CD14-positive monocyte (primary cell): ENCODE measurements at regions not wholly inside any gene's neighbourhood (a gene's known extent, or its start where the extent isn't known, plus 50 kb on each side); places are given as distances from the start of the nearest gene placed in this dataset.

Experiments
- DNase-seq, 3 donors: peaks; one replicate each; pipeline ENCODE4 v3.0.0-alpha.2; 2011 to 2022
- H2AFZ ChIP-seq: 2 replicates; pipeline ENCODE4 v1.6.0; 2012; ENCODE audit warnings: mild to moderate bottlenecking, low read depth, low read length, inconsistent platforms; ENCODE audit not compliant: insufficient read depth, poor library complexity, severe bottlenecking
- H3K27ac ChIP-seq, 2 donors: 1 replicate in 1 of 2; 2 replicates in 1 of 2; pipeline ENCODE4 v1.5.1; 2012 to 2013; ENCODE audit warnings: low read length in 2 of 2, control low read depth in 1 of 2, inconsistent platforms in 1 of 2, low read depth in 1 of 2, mild to moderate bottlenecking in 1 of 2
- H3K27me3 ChIP-seq, 2 donors: one replicate each; pipeline versions ENCODE4 v1.6.0 to v1.6.1; 2011 to 2013; ENCODE audit warnings: low read length in 2 of 2; ENCODE audit not compliant: control insufficient read depth in 2 of 2, insufficient read depth in 2 of 2
- H3K36me3 ChIP-seq, 2 donors: replicated peaks in 1 of 2; 1 replicate in 1 of 2; 2 replicates in 1 of 2; pipeline versions ENCODE4 v1.5.1 to v1.6.1; 2012 to 2013; ENCODE audit warnings: low read length in 2 of 2, control low read depth in 1 of 2, inconsistent platforms in 1 of 2, mild to moderate bottlenecking in 1 of 2; ENCODE audit not compliant: insufficient read depth in 2 of 2, control insufficient read depth in 1 of 2
- H3K4me1 ChIP-seq, 2 donors: 1 replicate in 1 of 2; 2 replicates in 1 of 2; pipeline versions ENCODE4 v1.5.1 to v1.6.1; 2012 to 2013; ENCODE audit warnings: low read length in 2 of 2, control low read depth in 1 of 2, inconsistent platforms in 1 of 2, mild to moderate bottlenecking in 1 of 2, moderate library complexity in 1 of 2; ENCODE audit not compliant: insufficient read depth in 2 of 2, control insufficient read depth in 1 of 2
- H3K4me2 ChIP-seq: replicated peaks from 2 replicates; pipeline ENCODE3; 2012; ENCODE audit warnings: low read length, moderate library complexity, mild to moderate bottlenecking; ENCODE audit not compliant: poor library complexity, severe bottlenecking; ENCODE audit errors: extremely low read depth
- H3K4me3 ChIP-seq, 3 experiments: fragments of 200-600 bp in 1 of 3; sonication (generic) in 1 of 3; replicated peaks in 1 of 3; 1 replicate in 2 of 3; 2 replicates in 1 of 3; pipeline ENCODE4 v1.5.1; 2011 to 2013; ENCODE audit warnings: low read length in 3 of 3, mild to moderate bottlenecking in 3 of 3, control low read depth in 2 of 3, low read depth in 2 of 3, inconsistent platforms in 1 of 3, moderate library complexity in 1 of 3
- H3K79me2 ChIP-seq: 2 replicates; pipeline ENCODE4 v1.6.0; 2012; ENCODE audit warnings: mild to moderate bottlenecking, control low read depth, inconsistent platforms, low read length, moderate library complexity; ENCODE audit not compliant: insufficient read depth
- H3K9ac ChIP-seq: 2 replicates; pipeline ENCODE4 v1.6.0; 2017; ENCODE audit warnings: low read length, mild to moderate bottlenecking; ENCODE audit not compliant: insufficient read depth, poor library complexity, severe bottlenecking
- H3K9me3 ChIP-seq, 2 donors: replicated peaks in 1 of 2; 1 replicate in 1 of 2; 2 replicates in 1 of 2; pipeline versions ENCODE4 v1.5.1 to v1.6.1; 2012 to 2013; ENCODE audit warnings: low read length in 2 of 2, control low read depth in 1 of 2; ENCODE audit not compliant: control insufficient read depth in 1 of 2, insufficient read depth in 1 of 2
- H4K20me1 ChIP-seq: 2 replicates; pipeline ENCODE4 v1.6.0; 2012; ENCODE audit warnings: mild to moderate bottlenecking, low read length, control low read depth, moderate library complexity; ENCODE audit not compliant: insufficient read depth
- H3K27ac Mint-ChIP-seq, 7 donors: one replicate each; pipeline ENCODE4 v1.8.0; 2020; ENCODE audit warnings: mild to moderate bottlenecking in 7 of 7, mixed read lengths in 7 of 7, moderate library complexity in 6 of 7, inconsistent platforms in 2 of 7
- H3K27me3 Mint-ChIP-seq, 3 donors: one replicate each; pipeline ENCODE4 v1.8.0; 2021 to 2022; ENCODE audit warnings: low read depth in 3 of 3, mild to moderate bottlenecking in 3 of 3, mixed read lengths in 3 of 3, moderate library complexity in 3 of 3, inconsistent platforms in 1 of 3
- H3K36me3 Mint-ChIP-seq, 2 donors: one replicate each; pipeline ENCODE4 v1.8.0; 2020; ENCODE audit warnings: mixed read lengths in 2 of 2, inconsistent platforms in 1 of 2, mild to moderate bottlenecking in 1 of 2
- H3K4me1 Mint-ChIP-seq: one replicate; pipeline ENCODE4 v1.8.0; 2020; ENCODE audit warnings: mild to moderate bottlenecking, mixed read lengths
- H3K4me3 Mint-ChIP-seq, 2 donors: one replicate each; pipeline ENCODE4 v1.8.0; 2020; ENCODE audit warnings: mild to moderate bottlenecking in 2 of 2, mixed read lengths in 2 of 2, moderate library complexity in 1 of 2
- H3K9me3 Mint-ChIP-seq, 7 donors: one replicate each; pipeline ENCODE4 v1.8.0; 2020 to 2022; ENCODE audit warnings: mixed read lengths in 7 of 7, mild to moderate bottlenecking in 6 of 7, moderate library complexity in 6 of 7, inconsistent platforms in 2 of 7
- WGBS: methylation state at CpG from one replicate; pipeline ENCODE4 v1.1.5; 2013; ENCODE audit warnings: missing lambda C conversion rate; ENCODE audit not compliant: insufficient coverage; 5-methylcytosine and 5-hydroxymethylcytosine counted together
- intact Hi-C, 2 donors: fragments of 100-400 bp; cut with micrococcal nuclease; formaldehyde crosslinking; loops; one replicate each; pipeline versions ENCODE4 v1.15.0 to v1.15.1; 2023
- TF ChIP-seq, protein P1 (sequence below): fragments of 200-600 bp; IDR thresholded peaks from one replicate; pipeline ENCODE4 v1.8.0; 2022; ENCODE audit warnings: antibody characterized with exemption, mild to moderate bottlenecking

DNA sequence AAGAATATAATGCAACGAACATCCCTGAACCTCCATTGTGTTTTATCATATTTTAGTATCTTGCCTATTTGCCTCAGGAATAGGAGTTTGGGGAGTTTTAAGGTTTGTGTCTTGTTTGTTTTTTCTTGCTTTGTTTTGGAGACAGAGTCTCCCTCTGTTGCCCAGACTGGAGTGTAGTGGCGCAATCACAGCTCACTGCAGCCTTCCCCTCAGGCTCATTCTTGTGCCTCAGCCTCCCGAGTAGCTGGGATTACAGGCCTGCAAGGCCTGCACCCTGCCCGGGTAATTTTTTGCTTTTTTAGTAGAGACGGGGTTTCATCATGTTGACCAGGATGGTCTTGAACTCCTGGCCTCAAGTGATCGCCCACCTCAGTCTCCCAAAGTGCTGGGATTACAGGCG lies 63.3 kb upstream of the CARMIL1 start:
- H3K4me3 ChIP-seq, result no peak overlapping the region
- H3K9ac ChIP-seq, result no peak overlapping the region
- Mint-ChIP-seq H3K4me1 (peaks cover 12% of the 10 kb centered on the region), H3K36me3 (no peaks in the 10 kb centered on the region), H3K4me3 (no peak overlapping the region), H3K27me3 (peaks cover 0 to 2% (median 2%) of the 10 kb centered on the region in 3 donors), H3K9me3 (peaks cover 0 to 10% (median 2%) of the 10 kb centered on the region in 7 donors), H3K27ac (no peak overlapping the region)
- H3K9me3 ChIP-seq, result no peaks in the 10 kb centered on the region
- H3K27me3 ChIP-seq, result no peaks in the 10 kb centered on the region
- no peaks in the 10 kb centered on the region for H4K20me1 ChIP-seq
- no peaks in the 10 kb centered on the region for H3K36me3 ChIP-seq
- DNase-seq, result no peak
- no peaks in the 10 kb centered on the region for H3K79me2 ChIP-seq
- intact Hi-C loops, result no loop called here
- 100% methylated on average over 1 of the region's 7 CpGs for WGBS
- H2AFZ ChIP-seq, result no peak overlapping the region
- H3K4me1 ChIP-seq, result peaks cover 0 to 3% of the 10 kb centered on the region in 2 donors
- H3K27ac ChIP-seq, result no peak overlapping the region
- TF ChIP-seq, protein P1, sequence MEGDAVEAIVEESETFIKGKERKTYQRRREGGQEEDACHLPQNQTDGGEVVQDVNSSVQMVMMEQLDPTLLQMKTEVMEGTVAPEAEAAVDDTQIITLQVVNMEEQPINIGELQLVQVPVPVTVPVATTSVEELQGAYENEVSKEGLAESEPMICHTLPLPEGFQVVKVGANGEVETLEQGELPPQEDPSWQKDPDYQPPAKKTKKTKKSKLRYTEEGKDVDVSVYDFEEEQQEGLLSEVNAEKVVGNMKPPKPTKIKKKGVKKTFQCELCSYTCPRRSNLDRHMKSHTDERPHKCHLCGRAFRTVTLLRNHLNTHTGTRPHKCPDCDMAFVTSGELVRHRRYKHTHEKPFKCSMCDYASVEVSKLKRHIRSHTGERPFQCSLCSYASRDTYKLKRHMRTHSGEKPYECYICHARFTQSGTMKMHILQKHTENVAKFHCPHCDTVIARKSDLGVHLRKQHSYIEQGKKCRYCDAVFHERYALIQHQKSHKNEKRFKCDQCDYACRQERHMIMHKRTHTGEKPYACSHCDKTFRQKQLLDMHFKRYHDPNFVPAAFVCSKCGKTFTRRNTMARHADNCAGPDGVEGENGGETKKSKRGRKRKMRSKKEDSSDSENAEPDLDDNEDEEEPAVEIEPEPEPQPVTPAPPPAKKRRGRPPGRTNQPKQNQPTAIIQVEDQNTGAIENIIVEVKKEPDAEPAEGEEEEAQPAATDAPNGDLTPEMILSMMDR, result no peak
- H3K4me2 ChIP-seq, result no peak overlapping the region

DNA sequence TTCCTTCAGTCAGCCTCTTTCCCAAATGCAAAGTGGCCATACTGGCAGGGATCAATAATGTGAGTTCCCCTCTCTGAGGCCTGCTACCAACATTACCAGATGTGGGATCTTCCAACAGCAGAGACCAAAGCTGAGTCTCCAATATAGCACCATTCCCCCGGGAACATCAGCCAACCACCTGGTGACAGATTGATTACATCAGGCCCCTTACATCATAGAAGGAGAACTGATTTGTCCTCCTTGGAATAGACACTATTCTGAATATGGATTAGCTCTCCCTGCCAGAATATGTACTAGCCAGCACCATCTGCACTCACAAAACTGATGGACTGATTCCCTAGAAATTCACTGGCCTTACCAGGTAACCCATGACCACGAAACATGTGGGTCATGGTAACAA lies 61.9 kb upstream of the CARMIL1 start:
- Mint-ChIP-seq H3K9me3 (peaks cover 0 to 3% (median 0%) of the 10 kb centered on the region in 7 donors), H3K4me1 (peaks cover 18% of the 10 kb centered on the region)
- WGBS, result no CpG with 5 or more reads among the region's 2 CpGs

More for the DNA sequence above, 61.9 kb upstream of the CARMIL1 start:
- Histone ChIP-seq H3K79me2 (no peaks in the 10 kb centered on the region), H3K4me1 (peaks cover 0 to 3% of the 10 kb centered on the region in 2 donors), H4K20me1 (no peaks in the 10 kb centered on the region), H3K27me3 (no peaks in the 10 kb centered on the region), H3K36me3 (no peaks in the 10 kb centered on the region), H3K9ac (no peak overlapping the region), H3K4me3 (no peak overlapping the region), H3K9me3 (no peaks in the 10 kb centered on the region), H3K27ac (no peak overlapping the region), H3K4me2 (no peak overlapping the region), H2AFZ (no peak overlapping the region)
- no peak overlapping the region for H3K4me3 Mint-ChIP-seq
- H3K27ac Mint-ChIP-seq, result no peak overlapping the region
- intact Hi-C loops, result no loop called here
- H3K36me3 Mint-ChIP-seq, result no peaks in the 10 kb centered on the region
- TF ChIP-seq, protein P1, result no peak
- peaks cover 0 to 2% (median 0%) of the 10 kb centered on the region in 3 donors for H3K27me3 Mint-ChIP-seq
- DNase-seq, result no peak
